HG02759 (cell line): ENCODE measurements at regions not wholly inside any gene's neighbourhood (a gene's known extent, or its start where the extent isn't known, plus 50 kb on each side); places are given as distances from the start of the nearest gene placed in this dataset.

Experiments
- ATAC-seq: cut with Tn5 transposase; IDR thresholded peaks from one replicate; pipeline ENCODE4 v1.9.1; 2021; ENCODE audit warnings: mild to moderate bottlenecking, moderate library complexity; ENCODE audit not compliant: unreplicated experiment

DNA sequence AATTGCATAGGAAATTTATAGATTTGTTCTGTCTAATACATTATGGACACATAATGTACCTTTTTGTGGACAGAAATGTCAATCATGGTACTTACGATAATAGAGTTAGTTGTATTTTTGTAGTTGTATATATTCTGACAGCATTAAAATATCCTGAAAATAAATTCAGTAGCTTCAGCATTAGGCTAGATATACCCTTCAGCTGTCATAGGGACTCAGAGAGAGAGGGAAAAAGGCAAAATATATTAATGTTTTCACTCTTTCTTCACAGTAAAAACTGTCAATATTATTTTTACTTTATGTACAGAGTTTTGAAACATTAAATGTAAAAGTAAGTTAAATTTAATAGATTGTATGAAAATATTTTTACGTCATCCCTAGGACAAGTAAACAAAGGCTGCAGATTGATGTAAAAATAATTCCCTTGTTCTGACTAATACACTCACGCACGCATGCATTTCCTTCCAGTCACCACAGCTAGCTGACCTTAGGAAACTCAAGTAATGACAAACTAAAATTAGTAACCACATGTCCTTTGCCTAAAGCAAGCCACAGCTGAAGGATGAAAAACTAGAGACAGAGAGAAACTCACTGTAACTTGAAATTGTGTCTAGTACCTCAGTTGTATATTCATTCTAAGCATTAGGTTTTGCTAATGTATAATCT, 104.7 kb upstream of the CARD18 start:
- ATAC-seq: no peak

DNA sequence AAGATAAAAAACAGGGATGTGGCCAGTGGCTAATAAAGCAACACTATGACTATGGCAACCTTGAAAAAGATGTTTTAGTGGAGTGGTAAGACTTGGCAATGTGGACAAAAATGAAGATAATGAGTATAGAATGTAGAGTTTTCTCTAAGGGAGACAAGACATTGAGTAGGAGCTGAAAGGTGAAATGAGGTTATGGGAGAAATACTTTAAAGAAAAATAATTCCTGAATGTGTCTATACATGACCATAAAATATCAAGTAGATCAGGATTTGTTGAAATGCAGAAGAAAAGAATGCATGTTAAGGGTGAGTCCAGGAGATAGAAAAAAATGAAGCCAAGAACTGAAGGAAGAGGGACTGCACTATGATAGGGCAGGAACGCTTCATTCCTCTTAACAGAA, 101.6 kb upstream of the CARD18 start:
- ATAC-seq: no peak

DNA sequence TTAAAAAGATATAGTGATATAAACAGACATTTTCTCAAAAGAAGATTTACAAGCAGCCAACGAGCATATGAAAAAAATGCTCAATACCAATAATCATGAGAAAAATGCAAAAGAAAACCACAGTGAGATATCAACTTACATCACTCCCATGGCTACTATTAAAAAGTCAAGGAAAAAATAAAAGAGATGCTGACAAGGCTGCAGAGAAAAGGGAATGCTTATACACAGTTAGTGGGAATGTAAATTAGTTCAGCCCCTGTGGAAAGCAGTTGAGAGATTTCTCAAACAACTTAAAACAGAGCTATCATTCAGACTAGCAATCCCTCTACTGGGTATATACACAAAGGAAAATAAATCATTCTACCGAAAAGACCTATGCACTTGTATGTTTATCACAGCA, 97.1 kb upstream of the CARD18 start:
- ATAC-seq: no peak

DNA sequence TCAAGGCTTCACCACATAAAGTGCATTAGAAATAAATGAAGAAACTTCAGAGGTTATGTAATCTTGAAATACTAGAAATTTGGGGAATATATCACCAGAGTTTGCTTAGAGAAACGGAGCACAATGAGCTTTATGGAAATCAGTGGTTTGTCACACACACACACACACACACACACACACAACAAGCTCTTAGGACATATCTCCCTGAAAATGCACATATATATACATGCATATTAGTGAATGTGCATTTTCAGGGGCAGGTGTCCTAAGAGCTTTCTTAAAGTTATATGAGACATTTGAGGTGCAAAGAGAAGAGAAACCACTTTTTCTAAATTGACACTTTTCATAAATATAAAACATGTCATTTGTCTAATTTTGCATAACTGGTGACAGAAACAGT, 93.7 kb upstream of the CARD18 start:
- ATAC-seq: no peak

DNA sequence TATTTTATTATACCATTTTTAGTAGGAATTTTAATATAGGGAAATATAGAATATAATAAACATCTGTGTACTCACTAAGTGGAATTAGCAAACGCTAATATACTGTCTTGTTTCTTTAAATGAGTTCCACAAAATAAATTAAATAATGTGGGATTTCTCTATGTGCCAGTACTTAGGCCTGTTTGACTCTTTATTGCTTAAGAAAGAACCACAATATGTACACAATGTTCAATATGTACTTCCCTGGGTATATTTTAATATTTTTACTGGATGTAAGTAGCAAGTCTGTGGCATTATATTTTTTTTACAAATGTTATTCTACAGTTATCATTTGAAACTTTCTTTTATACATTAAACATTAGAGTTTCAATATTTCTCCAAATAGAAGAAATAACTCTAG, 92.5 kb upstream of the CARD18 start:
- ATAC-seq: no peak

DNA sequence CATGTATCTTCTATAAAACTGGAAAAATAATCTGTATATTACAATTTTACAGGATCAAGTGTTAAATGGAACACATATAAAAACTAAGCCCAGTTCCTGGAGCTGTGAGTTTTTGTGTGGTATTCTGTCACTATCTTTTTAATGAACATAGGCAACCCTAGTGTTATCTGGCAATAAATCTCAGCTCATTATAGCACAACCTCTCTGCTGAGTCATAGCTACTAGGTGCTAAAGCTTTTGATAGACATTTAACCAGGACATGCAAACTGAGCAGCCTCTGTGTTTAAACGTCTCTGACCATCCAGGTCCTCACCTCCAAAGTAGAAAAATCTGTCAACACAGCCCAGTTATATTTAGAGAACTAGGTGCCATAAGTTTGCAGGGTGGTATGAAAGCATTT, 91.0 kb upstream of the CARD18 start:
- no peak for ATAC-seq

DNA sequence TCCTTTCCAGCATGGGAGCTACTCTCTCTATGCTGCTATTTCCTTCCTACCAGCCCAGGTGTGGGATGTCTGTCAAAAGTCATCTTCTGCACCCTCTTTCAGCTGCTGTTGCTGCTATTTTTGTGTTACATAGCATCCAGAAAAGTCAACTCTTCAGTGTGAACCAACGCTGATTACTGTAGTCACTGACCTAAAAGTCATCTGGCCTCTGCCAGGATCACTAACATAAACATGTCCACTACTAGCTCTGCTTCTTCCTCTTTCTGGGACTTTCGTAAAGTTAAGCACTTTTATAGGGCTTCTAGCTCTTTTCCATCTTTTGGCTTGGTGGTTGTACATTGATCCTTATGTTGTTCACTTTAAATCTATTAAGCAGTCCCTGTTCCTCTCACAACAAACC, 90.2 kb upstream of the CARD18 start:
- ATAC-seq: no peak

DNA sequence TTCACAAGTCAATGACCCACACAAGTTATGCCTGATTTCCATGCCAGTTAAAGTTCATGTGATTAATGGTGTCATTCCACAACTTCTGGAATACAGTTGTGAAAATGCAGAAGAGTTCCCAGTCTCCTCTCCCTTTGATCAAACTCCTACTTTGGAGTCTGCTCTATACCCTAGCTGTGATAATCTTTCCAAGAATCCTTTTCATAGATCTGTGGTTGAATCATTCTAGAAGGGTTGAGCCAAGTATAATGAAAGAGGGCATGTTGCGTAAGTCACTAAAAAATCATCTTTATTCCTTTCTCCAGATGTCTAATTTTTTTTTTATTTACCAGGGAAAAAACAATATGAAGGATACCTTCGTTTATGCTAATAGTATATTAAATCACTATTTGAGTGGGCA, 89.7 kb upstream of the CARD18 start:
- ATAC-seq: no peak

DNA sequence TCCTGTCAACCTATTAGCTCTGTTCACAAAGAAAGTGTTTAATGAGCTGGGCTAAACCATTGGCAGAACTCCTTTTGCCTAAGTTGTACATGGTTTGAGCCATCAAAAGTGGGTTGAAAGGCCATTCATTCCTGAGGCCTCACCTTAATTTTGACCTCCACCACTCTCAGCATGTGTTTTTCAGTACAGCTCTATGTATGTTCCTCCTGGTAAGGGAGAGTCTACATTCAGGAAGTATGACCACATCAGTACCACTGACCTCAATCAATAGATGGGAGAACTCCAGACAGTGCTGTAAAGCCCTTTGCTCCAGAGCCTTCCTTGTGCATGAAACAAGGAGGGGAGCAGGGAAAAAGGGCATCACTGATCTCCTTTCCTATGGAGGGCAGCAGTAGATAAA, 87.8 kb upstream of the CARD18 start:
- ATAC-seq: no peak

DNA sequence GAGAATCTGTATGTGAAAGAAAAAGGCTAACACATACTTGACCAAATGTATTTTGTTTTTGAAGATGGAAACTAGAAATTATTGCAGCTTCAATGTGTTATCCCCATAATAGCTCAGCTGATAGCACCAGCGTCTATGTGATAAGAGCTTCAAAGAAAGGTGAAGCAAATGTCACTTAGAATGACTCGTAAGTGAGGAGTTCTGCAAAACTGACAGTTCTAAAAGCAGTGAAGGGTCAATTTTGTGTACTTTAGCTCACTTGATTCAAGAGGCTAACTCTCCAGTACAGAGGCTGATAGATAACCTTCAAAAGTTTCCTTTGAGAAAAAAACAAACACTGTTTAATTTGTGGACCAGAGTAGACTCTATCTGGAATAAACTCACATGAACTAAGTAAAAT, 87.2 kb upstream of the CARD18 start:
- ATAC-seq: no peak

DNA sequence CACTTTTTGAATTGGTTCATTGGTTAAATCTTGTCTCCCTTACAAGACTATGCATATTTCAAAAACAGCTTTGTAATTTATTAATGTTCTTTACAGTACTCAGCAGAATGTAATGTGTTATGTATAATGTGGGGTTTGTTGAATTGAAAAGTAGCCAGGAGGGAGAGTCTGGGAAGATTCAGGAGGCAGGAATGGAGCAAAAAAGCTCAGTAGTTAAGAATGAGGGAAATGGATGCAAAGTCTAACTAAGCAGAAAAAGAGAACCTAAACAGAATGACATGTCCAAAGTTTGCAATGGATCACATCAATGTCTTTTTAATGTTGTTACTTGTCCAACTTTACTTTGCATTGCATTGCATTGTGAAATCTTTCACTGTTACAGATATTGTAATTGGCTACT, 86.5 kb upstream of the CARD18 start:
- ATAC-seq: no peak

DNA sequence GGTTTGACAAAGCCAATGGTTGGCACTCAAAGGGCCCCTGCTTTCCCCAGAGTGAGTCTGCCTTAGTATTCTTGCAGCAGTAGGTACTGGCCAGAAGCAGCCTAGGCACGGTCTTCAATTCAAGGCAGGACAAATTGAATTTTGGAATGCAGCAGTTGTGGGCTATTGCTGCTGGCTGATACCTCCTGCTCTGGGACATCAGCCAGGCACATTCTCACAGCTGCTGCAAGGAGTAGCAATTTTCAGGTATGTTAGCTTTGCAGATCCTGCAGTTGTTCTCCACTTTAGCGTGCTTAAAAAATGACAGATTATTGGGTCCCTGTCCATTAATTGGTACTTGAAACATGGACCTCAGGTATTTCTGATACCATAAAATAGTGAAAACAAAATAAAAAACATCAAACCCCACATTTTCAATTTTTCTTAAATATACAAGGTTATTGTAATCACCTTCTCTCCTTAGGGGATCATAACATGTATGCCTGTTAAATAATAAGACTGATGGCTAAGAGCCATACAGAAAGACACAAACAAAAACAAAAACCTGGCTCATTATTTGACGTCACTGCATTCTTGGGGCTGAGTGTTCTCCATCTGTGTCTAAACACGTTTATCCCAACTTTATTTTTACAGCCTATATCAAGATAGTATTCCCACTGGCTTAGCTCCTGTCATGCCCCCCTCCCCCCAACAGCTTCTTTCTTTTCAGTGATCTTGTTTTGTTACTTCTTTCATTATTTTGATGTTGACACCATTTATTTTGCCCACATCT, 85.1 kb upstream of the CARD18 start:
- ATAC-seq: no peak

DNA sequence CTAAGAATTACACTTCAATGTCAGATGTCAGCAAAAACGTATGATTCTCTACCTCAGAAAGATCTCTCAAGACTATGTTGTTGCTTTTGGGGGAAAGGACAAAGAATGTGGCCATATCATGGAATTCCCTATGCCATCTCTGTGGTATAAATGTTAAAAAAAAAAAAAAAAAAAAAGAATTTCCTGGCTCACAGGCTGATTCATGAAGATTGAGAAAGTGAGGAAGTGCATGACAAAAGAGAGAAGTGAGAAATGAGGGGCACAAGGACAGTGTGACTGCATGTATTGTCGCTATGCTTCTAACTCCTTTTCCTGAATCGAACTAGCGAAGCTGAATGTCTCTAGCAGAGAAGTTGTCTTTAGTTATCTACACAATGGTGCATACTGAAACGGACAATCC, 80.6 kb upstream of the CARD18 start:
- ATAC-seq: no peak

DNA sequence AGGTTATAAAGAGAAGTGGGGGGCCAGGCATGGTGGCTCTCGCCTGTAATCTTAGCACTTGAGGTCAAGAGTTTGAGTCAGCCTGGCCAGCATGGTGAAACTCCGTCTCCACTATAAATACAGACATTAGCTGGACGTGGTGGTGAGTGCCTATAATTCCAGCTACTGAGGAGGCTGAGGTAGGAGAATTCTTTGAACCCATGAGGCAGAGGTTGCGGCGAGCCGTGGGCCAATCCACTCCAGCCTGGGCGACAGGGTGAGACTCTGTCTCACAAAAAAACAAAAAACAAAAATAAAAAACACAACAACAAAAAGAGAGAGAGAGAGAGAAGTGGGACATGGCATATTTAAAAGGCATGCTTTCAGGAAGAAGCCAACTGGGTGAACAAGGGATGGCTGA, 80.1 kb upstream of the CARD18 start:
- no peak for ATAC-seq

DNA sequence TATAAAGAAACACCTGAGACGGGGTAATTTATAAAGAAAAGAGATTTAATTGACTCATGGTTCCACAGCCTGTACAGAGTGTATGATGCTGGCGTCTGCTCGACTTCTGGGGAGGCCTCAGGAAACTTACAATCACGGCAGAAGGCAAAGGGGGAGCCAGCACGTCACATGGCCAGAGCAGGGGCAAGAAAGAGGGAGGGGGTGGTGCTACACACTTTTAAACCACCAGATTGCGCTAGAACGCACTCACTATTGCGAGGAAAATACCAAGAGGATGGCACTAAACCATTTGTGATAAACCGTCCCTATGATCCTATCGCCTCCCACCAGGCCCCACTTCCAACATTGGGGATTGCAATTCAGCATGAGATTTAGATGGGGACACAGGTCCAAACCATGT, 79.7 kb upstream of the CARD18 start:
- ATAC-seq: no peak

DNA sequence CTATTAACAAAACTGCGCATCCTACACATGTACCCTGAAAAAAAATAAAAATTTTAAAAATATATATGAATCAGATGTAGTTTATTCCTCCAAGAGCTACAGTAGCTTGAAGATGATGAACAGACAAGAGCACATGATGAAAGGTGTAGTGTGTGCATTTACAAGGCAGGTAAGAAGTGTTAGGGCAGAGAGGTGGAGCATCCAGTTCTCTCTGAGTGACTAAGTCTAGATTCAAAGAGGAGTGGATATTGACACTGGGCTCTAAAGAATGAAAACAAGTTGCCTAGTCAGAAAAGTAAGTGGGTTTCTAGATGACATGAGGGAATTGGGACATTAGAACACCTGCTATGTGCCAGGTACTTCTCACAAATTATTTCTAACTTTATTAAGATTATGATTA, 76.0 kb upstream of the CARD18 start:
- no peak for ATAC-seq

DNA sequence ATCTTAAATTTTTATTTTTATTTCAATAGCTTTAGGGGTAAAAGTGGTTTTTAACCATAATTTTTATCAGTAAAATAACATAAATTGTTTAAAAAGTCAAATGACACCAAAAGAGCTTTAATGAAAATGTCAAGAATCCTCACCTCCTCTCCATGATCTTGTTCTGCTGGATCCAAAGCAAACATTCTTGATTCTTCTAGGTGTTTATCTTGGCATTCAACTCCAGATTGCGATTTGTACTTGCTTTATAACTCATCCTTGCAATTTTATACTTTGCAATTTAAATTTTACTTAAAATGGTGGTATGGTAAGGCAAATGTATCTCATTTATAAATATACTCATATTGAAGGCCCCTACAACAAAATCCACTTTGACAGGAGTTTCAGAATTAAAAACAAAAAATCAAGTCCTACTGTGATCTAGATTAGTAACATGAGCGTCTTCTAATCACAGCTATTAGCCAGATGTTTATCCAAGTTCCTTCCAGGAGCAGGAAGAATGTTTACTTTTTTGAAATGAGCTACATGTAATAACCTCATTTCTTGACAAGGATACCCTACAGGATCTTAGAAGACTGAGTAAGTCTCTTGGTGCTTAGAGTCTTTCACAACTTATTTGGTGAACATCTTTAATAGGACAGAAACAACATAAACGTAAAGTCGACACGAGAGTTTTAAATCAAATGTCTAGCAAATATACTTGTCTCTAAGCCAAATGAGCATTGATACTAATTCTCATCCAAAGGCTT, 72.4 kb upstream of the CARD18 start:
- ATAC-seq: no peak

DNA sequence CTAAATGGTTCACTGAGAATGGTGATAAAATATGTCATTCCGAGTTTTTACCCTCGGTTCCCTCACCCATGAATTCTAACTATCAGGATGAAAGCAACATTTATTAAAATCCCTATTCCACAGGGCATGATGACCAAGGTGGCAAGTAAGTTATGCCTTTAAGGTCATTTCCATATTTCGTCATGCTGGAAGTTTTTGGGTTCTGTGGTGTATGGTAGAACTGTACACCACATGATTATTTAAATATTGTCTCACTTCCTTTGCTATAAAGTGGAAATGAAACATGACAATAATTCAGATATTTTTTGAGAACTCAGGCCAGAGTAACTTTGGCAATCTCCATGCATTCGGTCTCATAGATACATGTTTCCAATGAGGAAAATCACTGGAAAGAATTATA, 68.5 kb upstream of the CARD18 start:
- no peak for ATAC-seq

DNA sequence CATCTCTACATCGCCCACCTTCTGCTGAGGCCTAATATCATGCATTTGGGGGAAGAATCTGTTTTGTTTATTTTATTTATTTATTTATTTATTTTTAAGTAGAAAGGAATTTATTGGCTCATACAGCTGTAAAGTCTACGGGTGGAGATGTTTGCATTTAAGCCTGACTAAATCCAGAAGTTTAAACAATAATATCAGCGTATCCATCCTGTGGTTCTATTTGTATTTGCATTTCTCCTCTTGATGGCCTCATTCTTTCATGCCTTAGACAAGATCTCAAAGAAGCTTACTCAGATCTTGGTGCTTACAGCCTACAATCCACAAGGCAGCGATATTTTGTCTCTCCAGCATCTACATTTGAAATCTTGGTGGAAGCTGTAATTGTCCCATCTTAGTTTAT, 67.1 kb upstream of the CARD18 start:
- no peak for ATAC-seq

DNA sequence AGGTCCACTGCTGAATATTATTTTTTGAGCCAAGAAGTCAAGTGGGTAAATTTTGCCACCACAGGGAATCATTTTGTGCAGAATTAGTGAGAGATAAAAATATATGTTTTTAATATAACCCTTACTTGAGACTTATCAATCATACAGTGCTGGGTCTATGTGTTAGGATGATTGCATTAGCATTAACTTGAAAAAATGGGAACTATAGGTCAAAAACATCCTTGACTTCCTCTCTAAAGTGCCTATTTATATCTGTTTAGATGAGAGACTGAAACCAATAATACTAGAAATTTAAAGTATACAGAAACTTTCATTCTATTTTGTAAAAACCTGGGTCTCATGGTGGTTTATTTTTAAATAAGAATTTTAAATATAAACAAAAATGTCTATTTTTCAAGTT, 65.1 kb upstream of the CARD18 start:
- no peak for ATAC-seq

DNA sequence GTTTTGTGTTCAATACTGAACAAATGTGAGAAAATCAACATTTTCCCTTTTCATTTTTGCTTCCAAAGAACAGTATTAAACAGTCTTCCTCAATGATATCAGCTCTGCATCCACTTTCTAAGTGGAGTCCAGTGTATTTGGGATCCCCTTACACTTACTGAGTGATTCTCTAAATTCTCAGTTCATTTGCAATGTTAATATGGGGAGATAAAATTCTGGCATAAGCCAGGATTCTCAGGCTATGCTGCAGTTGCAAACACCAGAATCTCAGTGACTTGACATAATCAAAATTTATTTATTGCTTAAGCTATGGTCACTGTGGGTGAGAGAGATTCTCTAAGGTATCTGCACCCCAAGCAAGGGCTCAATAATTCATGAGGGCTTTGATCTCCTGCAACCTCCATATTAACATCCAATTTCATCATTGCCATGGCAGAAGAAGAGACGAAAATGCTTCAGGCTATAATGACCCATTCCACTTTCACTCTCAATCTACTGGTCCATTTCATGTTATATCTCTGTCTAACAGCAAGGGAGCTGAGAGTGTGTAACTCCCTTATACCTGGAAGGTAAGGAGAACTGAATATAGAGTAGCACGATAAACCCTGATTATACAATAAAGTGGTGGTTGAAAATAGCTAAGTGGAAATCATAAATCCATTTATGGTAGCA, 64.1 kb upstream of the CARD18 start:
- ATAC-seq: no peak
